ENCODE measurements at regions not wholly inside any gene's neighbourhood (a gene's known extent, or its start where the extent isn't known, plus 50 kb on each side); places are given as distances from the start of the nearest gene placed in this dataset.

DNA sequence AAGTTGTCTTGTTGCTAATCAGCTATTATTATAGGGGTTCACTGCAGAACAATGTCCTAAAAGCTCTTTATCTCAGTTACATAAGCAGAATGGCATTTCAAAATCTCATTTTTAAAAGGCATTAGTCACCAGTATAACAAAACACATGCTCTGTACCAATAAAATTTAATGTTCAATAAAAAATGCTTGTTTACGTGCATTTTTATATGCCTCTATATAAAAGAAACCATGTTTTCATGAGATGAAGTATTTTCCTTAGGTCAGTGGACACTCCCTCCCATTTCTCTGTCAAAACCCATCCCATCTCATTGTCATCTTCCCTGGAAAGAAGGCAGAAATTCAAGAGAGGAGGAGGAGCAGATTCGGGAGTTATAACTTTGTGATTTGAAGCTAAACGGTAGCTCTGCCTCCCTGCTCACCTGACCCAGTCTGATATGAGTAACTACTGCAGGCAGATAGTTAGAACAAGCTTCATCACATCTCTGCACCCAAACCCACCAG is 231.9 kb upstream of the SIX2 start (continued):
- no peak for TF ChIP-seq HNF4A (conservative IDR thresholded peaks at IDR 0.05)
- no peak for TF ChIP-seq NR2F2 (IDR thresholded peaks at IDR 0.05)

DNA sequence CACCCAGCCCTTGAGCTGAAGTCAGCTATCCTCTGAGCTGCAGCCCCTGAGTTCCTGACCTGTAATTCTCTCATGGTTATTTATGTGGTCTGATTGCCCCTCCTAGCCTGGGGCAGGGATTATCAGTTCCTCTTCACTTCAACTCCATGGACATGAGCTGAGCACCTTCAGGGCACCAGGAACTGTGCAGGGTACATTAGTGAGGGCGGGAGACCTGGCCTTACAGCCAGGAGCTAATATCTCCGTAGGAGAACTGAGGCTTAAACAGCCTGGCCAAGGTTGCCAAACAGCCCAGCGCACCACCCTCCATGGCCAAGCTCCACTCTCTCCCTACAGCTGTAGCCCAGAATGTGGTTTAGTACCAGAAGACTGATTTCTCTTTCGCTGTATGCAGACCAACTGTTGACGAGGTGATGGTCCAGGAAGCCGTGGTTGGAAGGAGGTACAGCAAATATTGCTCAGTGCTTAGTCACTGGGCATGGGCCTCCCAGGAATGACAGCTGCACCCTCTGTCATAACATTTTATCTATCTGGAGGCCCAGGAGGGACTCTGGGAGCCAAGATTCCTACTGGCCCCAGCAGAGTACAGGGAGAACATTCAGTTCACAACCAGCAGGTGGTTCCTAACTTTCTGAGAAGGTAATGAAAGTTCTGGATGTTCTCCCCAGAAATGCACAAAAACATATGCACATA is 228.7 kb upstream of the SIX2 start:
- DNase-seq (ENCODE audit: low spot score), result peak; percentile 25
- Histone ChIP-seq H3K36me3 (ENCODE audit: control insufficient read depth in 4 of 4, insufficient read depth in 3 of 4, low read depth in 1 of 4, low read length in 3 of 4) (no peaks in the 10 kb centered on the region), H3K4me3 (ENCODE audit: low read depth in 1 of 3, low read length in 3 of 3) (no peak overlapping the region), H3K4me1 (ENCODE audit: control insufficient read depth in 4 of 4, insufficient read depth in 4 of 4, low read length in 3 of 4) (no peaks in the 10 kb centered on the region), H3K27me3 (ENCODE audit: control insufficient read depth in 4 of 4, insufficient read depth in 4 of 4, low read length in 3 of 4) (no peaks in the 10 kb centered on the region), H3K9ac (ENCODE audit: low read depth in 1 of 2, low read length in 2 of 2) (no peak overlapping the region), H3K27ac (ENCODE audit: low read depth in 1 of 2, low read length in 2 of 2) (no peak overlapping the region), H3K9me3 (ENCODE audit: control insufficient read depth in 4 of 4, low read length in 3 of 4) (no peaks in the 10 kb centered on the region)
- 84% methylated on average over 6 of the region's 6 CpGs for WGBS
- TF ChIP-seq YY1 (IDR thresholded peaks at IDR 0.05) (no peak), RXRA (IDR thresholded peaks at IDR 0.05) (no peak), FOXA2 (IDR thresholded peaks at IDR 0.05) (no peak), SP1 (IDR thresholded peaks at IDR 0.05) (no peak), NR2F2 (IDR thresholded peaks at IDR 0.05) (no peak), FOXA1 (IDR thresholded peaks at IDR 0.05) (no peak), RAD21 (IDR thresholded peaks at IDR 0.05) (no peak), HNF4G (IDR thresholded peaks at IDR 0.05) (no peak), HNF4A (conservative IDR thresholded peaks at IDR 0.05) (no peak), GABPA (IDR thresholded peaks at IDR 0.05 in 1 of 2, conservative IDR thresholded peaks at IDR 0.05 in 1 of 2) (no peak)
- TF ChIP-seq, protein P1, sequence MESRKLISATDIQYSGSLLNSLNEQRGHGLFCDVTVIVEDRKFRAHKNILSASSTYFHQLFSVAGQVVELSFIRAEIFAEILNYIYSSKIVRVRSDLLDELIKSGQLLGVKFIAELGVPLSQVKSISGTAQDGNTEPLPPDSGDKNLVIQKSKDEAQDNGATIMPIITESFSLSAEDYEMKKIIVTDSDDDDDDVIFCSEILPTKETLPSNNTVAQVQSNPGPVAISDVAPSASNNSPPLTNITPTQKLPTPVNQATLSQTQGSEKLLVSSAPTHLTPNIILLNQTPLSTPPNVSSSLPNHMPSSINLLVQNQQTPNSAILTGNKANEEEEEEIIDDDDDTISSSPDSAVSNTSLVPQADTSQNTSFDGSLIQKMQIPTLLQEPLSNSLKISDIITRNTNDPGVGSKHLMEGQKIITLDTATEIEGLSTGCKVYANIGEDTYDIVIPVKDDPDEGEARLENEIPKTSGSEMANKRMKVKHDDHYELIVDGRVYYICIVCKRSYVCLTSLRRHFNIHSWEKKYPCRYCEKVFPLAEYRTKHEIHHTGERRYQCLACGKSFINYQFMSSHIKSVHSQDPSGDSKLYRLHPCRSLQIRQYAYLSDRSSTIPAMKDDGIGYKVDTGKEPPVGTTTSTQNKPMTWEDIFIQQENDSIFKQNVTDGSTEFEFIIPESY (IDR thresholded peaks at IDR 0.05), result no peak
- TF ChIP-seq, protein P2, sequence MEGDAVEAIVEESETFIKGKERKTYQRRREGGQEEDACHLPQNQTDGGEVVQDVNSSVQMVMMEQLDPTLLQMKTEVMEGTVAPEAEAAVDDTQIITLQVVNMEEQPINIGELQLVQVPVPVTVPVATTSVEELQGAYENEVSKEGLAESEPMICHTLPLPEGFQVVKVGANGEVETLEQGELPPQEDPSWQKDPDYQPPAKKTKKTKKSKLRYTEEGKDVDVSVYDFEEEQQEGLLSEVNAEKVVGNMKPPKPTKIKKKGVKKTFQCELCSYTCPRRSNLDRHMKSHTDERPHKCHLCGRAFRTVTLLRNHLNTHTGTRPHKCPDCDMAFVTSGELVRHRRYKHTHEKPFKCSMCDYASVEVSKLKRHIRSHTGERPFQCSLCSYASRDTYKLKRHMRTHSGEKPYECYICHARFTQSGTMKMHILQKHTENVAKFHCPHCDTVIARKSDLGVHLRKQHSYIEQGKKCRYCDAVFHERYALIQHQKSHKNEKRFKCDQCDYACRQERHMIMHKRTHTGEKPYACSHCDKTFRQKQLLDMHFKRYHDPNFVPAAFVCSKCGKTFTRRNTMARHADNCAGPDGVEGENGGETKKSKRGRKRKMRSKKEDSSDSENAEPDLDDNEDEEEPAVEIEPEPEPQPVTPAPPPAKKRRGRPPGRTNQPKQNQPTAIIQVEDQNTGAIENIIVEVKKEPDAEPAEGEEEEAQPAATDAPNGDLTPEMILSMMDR (IDR thresholded peaks at IDR 0.05; ENCODE audit: low read depth, low read length, missing input control), result no peak
- TF ChIP-seq, protein P3, sequence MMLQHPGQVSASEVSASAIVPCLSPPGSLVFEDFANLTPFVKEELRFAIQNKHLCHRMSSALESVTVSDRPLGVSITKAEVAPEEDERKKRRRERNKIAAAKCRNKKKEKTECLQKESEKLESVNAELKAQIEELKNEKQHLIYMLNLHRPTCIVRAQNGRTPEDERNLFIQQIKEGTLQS (IDR thresholded peaks at IDR 0.05), result no peak

DNA sequence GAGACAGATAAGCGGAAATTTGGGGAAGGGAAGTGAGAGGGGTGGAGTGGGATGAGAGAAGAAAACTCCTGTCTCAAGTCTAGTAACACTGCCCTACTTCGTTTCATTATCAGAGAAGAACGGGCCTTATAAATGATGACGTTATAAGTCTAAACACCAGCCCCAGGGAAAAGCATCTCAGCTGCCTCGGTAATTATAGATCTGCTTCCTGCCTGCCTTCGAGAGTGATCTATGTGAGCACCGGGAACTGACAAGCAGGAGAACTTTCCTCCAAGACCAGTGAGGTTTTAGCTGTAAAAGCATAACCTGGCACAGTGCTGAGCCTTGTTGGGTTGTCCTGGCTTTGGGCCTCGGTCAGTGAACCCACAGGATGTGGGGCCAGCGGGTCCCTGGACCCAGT is 227.9 kb upstream of the SIX2 start:
- Histone ChIP-seq H3K27ac (ENCODE audit: low read depth in 1 of 2, low read length in 2 of 2) (no peak overlapping the region), H3K9me3 (ENCODE audit: control insufficient read depth in 4 of 4, low read length in 3 of 4) (no peaks in the 10 kb centered on the region), H3K9ac (ENCODE audit: low read depth in 1 of 2, low read length in 2 of 2) (no peak overlapping the region), H3K27me3 (ENCODE audit: control insufficient read depth in 4 of 4, insufficient read depth in 4 of 4, low read length in 3 of 4) (no peaks in the 10 kb centered on the region), H3K36me3 (ENCODE audit: control insufficient read depth in 4 of 4, insufficient read depth in 3 of 4, low read depth in 1 of 4, low read length in 3 of 4) (no peaks in the 10 kb centered on the region), H3K4me3 (ENCODE audit: low read depth in 1 of 3, low read length in 3 of 3) (no peak overlapping the region), H3K4me1 (ENCODE audit: control insufficient read depth in 4 of 4, insufficient read depth in 4 of 4, low read length in 3 of 4) (no peaks in the 10 kb centered on the region)
- WGBS, result 78% methylated on average over 9 of the region's 9 CpGs
- no peak for TF ChIP-seq GABPA (IDR thresholded peaks at IDR 0.05 in 1 of 2, conservative IDR thresholded peaks at IDR 0.05 in 1 of 2)
- no peak for TF ChIP-seq HNF4A (conservative IDR thresholded peaks at IDR 0.05)
- no peak for TF ChIP-seq HNF4G (IDR thresholded peaks at IDR 0.05)
- no peak for DNase-seq (ENCODE audit: low spot score)
